SU-DHL-6 (cell line): ENCODE measurements at regions not wholly inside any gene's neighbourhood (a gene's known extent, or its start where the extent isn't known, plus 50 kb on each side); places are given as distances from the start of the nearest gene placed in this dataset.

Experiments
- EZH2phosphoT487 ChIP-seq: fragments of 200-600 bp; sonication (generic), shearing (Covaris generic); conservative IDR thresholded peaks from 2 replicates; pipeline ENCODE4 v1.6.1; 2018; ENCODE audit warnings: mild to moderate bottlenecking, antibody characterized with exemption, low read length, moderate library complexity, mixed read lengths
- TF ChIP-seq, protein P1 (sequence below): fragments of 200-600 bp; sonication (generic); IDR thresholded peaks from one replicate; pipeline ENCODE4 v1.5.1; 2017; ENCODE audit warnings: antibody characterized with exemption, mild to moderate bottlenecking, low read length, moderate library complexity; ENCODE audit not compliant: insufficient read depth, poor library complexity, severe bottlenecking

GRCh38 chr2:221353201-221353600, 218.9 kb downstream of the EPHA4 start:
- TF ChIP-seq, protein P1, sequence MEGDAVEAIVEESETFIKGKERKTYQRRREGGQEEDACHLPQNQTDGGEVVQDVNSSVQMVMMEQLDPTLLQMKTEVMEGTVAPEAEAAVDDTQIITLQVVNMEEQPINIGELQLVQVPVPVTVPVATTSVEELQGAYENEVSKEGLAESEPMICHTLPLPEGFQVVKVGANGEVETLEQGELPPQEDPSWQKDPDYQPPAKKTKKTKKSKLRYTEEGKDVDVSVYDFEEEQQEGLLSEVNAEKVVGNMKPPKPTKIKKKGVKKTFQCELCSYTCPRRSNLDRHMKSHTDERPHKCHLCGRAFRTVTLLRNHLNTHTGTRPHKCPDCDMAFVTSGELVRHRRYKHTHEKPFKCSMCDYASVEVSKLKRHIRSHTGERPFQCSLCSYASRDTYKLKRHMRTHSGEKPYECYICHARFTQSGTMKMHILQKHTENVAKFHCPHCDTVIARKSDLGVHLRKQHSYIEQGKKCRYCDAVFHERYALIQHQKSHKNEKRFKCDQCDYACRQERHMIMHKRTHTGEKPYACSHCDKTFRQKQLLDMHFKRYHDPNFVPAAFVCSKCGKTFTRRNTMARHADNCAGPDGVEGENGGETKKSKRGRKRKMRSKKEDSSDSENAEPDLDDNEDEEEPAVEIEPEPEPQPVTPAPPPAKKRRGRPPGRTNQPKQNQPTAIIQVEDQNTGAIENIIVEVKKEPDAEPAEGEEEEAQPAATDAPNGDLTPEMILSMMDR, result no peak
- TF ChIP-seq EZH2phosphoT487, result no peak
